Lower leg skin (tissue), 3 donors: ENCODE measurements at regions not wholly inside any gene's neighbourhood (a gene's known extent, or its start where the extent isn't known, plus 50 kb on each side); places are given as distances from the start of the nearest gene placed in this dataset.

Source experiments
- POLR2A ChIP-seq, 2 donors: fragments of 450-650 bp; IDR thresholded peaks; one replicate each; pipeline ENCODE4 v1.6.1; 2016 to 2017; ENCODE audit warnings: antibody characterized with exemption in 2 of 2, mild to moderate bottlenecking in 1 of 2, moderate library complexity in 1 of 2
- TF ChIP-seq, protein P1 (sequence below), 3 donors: fragments of 450-650 bp; IDR thresholded peaks; one replicate each; pipeline ENCODE4 v1.5.1; 2016; ENCODE audit warnings: antibody characterized with exemption in 3 of 3, mild to moderate bottlenecking in 3 of 3, moderate library complexity in 2 of 3

- TF ChIP-seq, protein P1, sequence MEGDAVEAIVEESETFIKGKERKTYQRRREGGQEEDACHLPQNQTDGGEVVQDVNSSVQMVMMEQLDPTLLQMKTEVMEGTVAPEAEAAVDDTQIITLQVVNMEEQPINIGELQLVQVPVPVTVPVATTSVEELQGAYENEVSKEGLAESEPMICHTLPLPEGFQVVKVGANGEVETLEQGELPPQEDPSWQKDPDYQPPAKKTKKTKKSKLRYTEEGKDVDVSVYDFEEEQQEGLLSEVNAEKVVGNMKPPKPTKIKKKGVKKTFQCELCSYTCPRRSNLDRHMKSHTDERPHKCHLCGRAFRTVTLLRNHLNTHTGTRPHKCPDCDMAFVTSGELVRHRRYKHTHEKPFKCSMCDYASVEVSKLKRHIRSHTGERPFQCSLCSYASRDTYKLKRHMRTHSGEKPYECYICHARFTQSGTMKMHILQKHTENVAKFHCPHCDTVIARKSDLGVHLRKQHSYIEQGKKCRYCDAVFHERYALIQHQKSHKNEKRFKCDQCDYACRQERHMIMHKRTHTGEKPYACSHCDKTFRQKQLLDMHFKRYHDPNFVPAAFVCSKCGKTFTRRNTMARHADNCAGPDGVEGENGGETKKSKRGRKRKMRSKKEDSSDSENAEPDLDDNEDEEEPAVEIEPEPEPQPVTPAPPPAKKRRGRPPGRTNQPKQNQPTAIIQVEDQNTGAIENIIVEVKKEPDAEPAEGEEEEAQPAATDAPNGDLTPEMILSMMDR (IDR thresholded peaks at IDR 0.05): no peak
- no peak for TF ChIP-seq POLR2A (IDR thresholded peaks at IDR 0.05)
Measured at GRCh38 chrX:65588795-65589194, 54.2 kb upstream of the LAS1L start.
